ENCODE measurements at regions not wholly inside any gene's neighbourhood (a gene's known extent, or its start where the extent isn't known, plus 50 kb on each side); places are given as distances from the start of the nearest gene placed in this dataset.

GRCh38 chr5:128681096-128681495, 143.1 kb upstream of the FBN2 start:
- no peak overlapping the region for H3K4me2 ChIP-seq (ENCODE audit: low read length)
- no peak overlapping the region for H3K27ac Mint-ChIP-seq (ENCODE audit: unreplicated experiment)
- H3K36me3 ChIP-seq (ENCODE audit: insufficient read depth, low read length): no peaks in the 10 kb centered on the region

GRCh38 chr5:128681764-128682592, 143.9 kb upstream of the FBN2 start:
- Histone ChIP-seq H3K4me3 (ENCODE audit: insufficient read depth, low read depth, low read length) (no peak overlapping the region), H3K4me2 (ENCODE audit: low read length) (peak overlapping the region; percentile 8), H3K4me1 (ENCODE audit: insufficient read depth, low read length) (peaks cover 10% of the 10 kb centered on the region), H3K27ac (ENCODE audit: low read depth, low read length) (peak overlapping the region; percentile 19), H3K27me3 (ENCODE audit: insufficient read depth, low read length) (no peaks in the 10 kb centered on the region), H3K36me3 (ENCODE audit: insufficient read depth, low read length) (no peaks in the 10 kb centered on the region), H4K20me1 (ENCODE audit: insufficient read depth, low read length) (no peaks in the 10 kb centered on the region), H3K9ac (ENCODE audit: low read length) (no peak overlapping the region), H2AFZ (ENCODE audit: low read depth, low read length) (no peak overlapping the region), H3K9me3 (ENCODE audit: insufficient read depth, low read depth, low read length) (no peaks in the 10 kb centered on the region), H3K79me2 (ENCODE audit: insufficient read depth, low read length) (no peaks in the 10 kb centered on the region)
- Mint-ChIP-seq H3K27me3 (ENCODE audit: low read depth, unreplicated experiment) (peaks cover 3% of the 10 kb centered on the region), H3K9me3 (ENCODE audit: unreplicated experiment) (peaks cover 3% of the 10 kb centered on the region), H3K4me1 (ENCODE audit: low read depth, unreplicated experiment) (peaks cover 9% of the 10 kb centered on the region), H3K27ac (ENCODE audit: unreplicated experiment) (no peak overlapping the region), H3K4me3 (ENCODE audit: unreplicated experiment) (no peak overlapping the region), H3K36me3 (ENCODE audit: low read depth, unreplicated experiment) (no peaks in the 10 kb centered on the region)
- no peak for FAIRE-seq
- TF ChIP-seq, protein P1, sequence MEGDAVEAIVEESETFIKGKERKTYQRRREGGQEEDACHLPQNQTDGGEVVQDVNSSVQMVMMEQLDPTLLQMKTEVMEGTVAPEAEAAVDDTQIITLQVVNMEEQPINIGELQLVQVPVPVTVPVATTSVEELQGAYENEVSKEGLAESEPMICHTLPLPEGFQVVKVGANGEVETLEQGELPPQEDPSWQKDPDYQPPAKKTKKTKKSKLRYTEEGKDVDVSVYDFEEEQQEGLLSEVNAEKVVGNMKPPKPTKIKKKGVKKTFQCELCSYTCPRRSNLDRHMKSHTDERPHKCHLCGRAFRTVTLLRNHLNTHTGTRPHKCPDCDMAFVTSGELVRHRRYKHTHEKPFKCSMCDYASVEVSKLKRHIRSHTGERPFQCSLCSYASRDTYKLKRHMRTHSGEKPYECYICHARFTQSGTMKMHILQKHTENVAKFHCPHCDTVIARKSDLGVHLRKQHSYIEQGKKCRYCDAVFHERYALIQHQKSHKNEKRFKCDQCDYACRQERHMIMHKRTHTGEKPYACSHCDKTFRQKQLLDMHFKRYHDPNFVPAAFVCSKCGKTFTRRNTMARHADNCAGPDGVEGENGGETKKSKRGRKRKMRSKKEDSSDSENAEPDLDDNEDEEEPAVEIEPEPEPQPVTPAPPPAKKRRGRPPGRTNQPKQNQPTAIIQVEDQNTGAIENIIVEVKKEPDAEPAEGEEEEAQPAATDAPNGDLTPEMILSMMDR (IDR thresholded peaks at IDR 0.05; ENCODE audit: insufficient read depth, low read depth, low read length): no peak
- no peak for TF ChIP-seq EZH2 (IDR thresholded peaks at IDR 0.05; ENCODE audit: insufficient read depth, low read length)
- DNase-seq (ENCODE audit: low read depth): no peak

More at GRCh38 chr5:128681096-128681495, 143.1 kb upstream of the FBN2 start:
- peak; percentile 18 for DNase-seq (ENCODE audit: low read depth)
- TF ChIP-seq, protein P1 (IDR thresholded peaks at IDR 0.05; ENCODE audit: insufficient read depth, low read depth, low read length): no peak
- TF ChIP-seq EZH2 (IDR thresholded peaks at IDR 0.05; ENCODE audit: insufficient read depth, low read length): no peak
- FAIRE-seq: no peak
- no peaks in the 10 kb centered on the region for H3K36me3 Mint-ChIP-seq (ENCODE audit: low read depth, unreplicated experiment)
- Histone ChIP-seq H3K27me3 (ENCODE audit: insufficient read depth, low read length) (no peaks in the 10 kb centered on the region), H3K27ac (ENCODE audit: low read depth, low read length) (no peak overlapping the region), H3K9ac (ENCODE audit: low read length) (no peak overlapping the region), H2AFZ (ENCODE audit: low read depth, low read length) (no peak overlapping the region), H3K9me3 (ENCODE audit: insufficient read depth, low read depth, low read length) (no peaks in the 10 kb centered on the region), H3K4me3 (ENCODE audit: insufficient read depth, low read depth, low read length) (no peak overlapping the region), H3K4me1 (ENCODE audit: insufficient read depth, low read length) (peaks cover 10% of the 10 kb centered on the region), H4K20me1 (ENCODE audit: insufficient read depth, low read length) (no peaks in the 10 kb centered on the region), H3K79me2 (ENCODE audit: insufficient read depth, low read length) (no peaks in the 10 kb centered on the region)
- no peak overlapping the region for H3K4me3 Mint-ChIP-seq (ENCODE audit: unreplicated experiment)
- H3K9me3 Mint-ChIP-seq (ENCODE audit: unreplicated experiment): peaks cover 4% of the 10 kb centered on the region
- H3K4me1 Mint-ChIP-seq (ENCODE audit: low read depth, unreplicated experiment): peaks cover 9% of the 10 kb centered on the region
- peaks cover 3% of the 10 kb centered on the region for H3K27me3 Mint-ChIP-seq (ENCODE audit: low read depth, unreplicated experiment)

DNA sequence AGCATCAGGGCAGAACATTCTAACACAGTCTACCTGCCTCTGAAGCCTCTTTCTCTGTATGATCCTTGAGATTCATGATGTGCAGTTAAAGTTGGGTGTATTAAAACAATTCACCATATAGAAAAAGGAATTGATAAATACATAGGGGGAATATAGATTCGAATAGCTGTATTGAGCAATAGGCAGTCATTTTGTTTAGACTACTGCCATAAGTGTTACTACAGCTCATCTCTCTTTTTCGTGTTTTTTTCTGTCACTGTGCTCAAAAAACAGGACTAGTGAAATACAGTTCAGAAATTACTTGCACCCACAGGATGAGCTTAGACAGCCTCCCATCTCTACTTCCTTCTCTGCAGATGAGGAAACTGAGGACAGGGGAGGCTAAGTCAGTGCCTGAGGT, 144.6 kb upstream of the FBN2 start:
- peaks cover 9% of the 10 kb centered on the region for H3K4me1 Mint-ChIP-seq (ENCODE audit: low read depth, unreplicated experiment)
- no peak overlapping the region for H3K27ac Mint-ChIP-seq (ENCODE audit: unreplicated experiment)
- H3K27me3 ChIP-seq (ENCODE audit: insufficient read depth, low read length): no peaks in the 10 kb centered on the region
- H3K9me3 ChIP-seq (ENCODE audit: insufficient read depth, low read depth, low read length): no peaks in the 10 kb centered on the region
- no peak overlapping the region for H3K4me3 ChIP-seq (ENCODE audit: insufficient read depth, low read depth, low read length)
- FAIRE-seq (no peak), DNase-seq (ENCODE audit: low read depth) (no peak)
- no peaks in the 10 kb centered on the region for H3K36me3 Mint-ChIP-seq (ENCODE audit: low read depth, unreplicated experiment)
- no peaks in the 10 kb centered on the region for H4K20me1 ChIP-seq (ENCODE audit: insufficient read depth, low read length)
- peaks cover 2% of the 10 kb centered on the region for H3K9me3 Mint-ChIP-seq (ENCODE audit: unreplicated experiment)
- peaks cover 10% of the 10 kb centered on the region for H3K4me1 ChIP-seq (ENCODE audit: insufficient read depth, low read length)
- no peak overlapping the region for H3K27ac ChIP-seq (ENCODE audit: low read depth, low read length)
- no peaks in the 10 kb centered on the region for H3K79me2 ChIP-seq (ENCODE audit: insufficient read depth, low read length)
- H3K36me3 ChIP-seq (ENCODE audit: insufficient read depth, low read length): no peaks in the 10 kb centered on the region
- H3K9ac ChIP-seq (ENCODE audit: low read length): no peak overlapping the region
- H3K4me3 Mint-ChIP-seq (ENCODE audit: unreplicated experiment): no peak overlapping the region
- H3K27me3 Mint-ChIP-seq (ENCODE audit: low read depth, unreplicated experiment): peaks cover 3% of the 10 kb centered on the region
- TF ChIP-seq, protein P1 (IDR thresholded peaks at IDR 0.05; ENCODE audit: insufficient read depth, low read depth, low read length): no peak
- no peak for TF ChIP-seq EZH2 (IDR thresholded peaks at IDR 0.05; ENCODE audit: insufficient read depth, low read length)
- H2AFZ ChIP-seq (ENCODE audit: low read depth, low read length): no peak overlapping the region
- H3K4me2 ChIP-seq (ENCODE audit: low read length): no peak overlapping the region
